Large intestine (tissue), 3 donors: ENCODE measurements at regions not wholly inside any gene's neighbourhood (a gene's known extent, or its start where the extent isn't known, plus 50 kb on each side); places are given as distances from the start of the nearest gene placed in this dataset.

Source experiments
- DNase-seq, 2 donors: peaks; one replicate each; pipeline versions ENCODE4 v3.0.0 to v3.0.0-alpha.2; 2013
- H3K27ac ChIP-seq: one replicate; pipeline ENCODE4 v1.5.1; 2013; ENCODE audit warnings: low read length
- H3K27me3 ChIP-seq: 2 replicates; pipeline ENCODE4 v1.6.1; 2013; ENCODE audit warnings: low read length; ENCODE audit not compliant: control insufficient read depth, insufficient read depth
- H3K36me3 ChIP-seq: 2 replicates; pipeline ENCODE4 v1.6.1; 2013; ENCODE audit warnings: low read length; ENCODE audit not compliant: control insufficient read depth, insufficient read depth
- H3K4me1 ChIP-seq: one replicate; pipeline ENCODE4 v1.6.1; 2013; ENCODE audit warnings: low read length; ENCODE audit not compliant: control insufficient read depth, insufficient read depth
- H3K4me3 ChIP-seq: one replicate; pipeline ENCODE4 v1.5.1; 2013; ENCODE audit warnings: low read length
- H3K9me3 ChIP-seq: one replicate; pipeline ENCODE4 v1.6.1; 2013; ENCODE audit warnings: mild to moderate bottlenecking, low read depth, low read length, moderate library complexity; ENCODE audit not compliant: control insufficient read depth
- WGBS: methylation state at CpG from one replicate; pipeline ENCODE4 v1.1.5; 2013; ENCODE audit warnings: low lambda C conversion rate; ENCODE audit not compliant: insufficient coverage; 5-methylcytosine and 5-hydroxymethylcytosine counted together

DNA sequence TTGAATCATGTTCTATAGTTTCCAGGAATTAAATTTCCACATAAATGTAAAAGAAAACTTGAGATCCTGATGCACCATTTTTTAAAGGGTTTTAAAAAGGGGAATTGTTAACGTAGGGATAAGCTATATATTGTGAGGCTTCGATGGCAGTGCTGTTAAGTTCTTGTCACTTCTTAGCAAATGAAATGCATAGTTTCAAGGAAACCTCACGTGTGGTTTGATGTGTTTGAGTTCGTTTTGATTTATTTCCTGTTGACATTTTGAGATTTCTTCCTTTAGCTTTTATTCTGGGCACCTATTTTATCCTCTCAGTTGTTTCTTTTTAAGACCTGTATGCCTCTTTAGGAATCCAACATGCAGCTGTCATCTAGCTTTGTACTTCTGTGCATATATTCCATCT lies 301.0 kb downstream of the DOCK8 start:
- Histone ChIP-seq H3K27me3 (no peaks in the 10 kb centered on the region), H3K36me3 (no peaks in the 10 kb centered on the region), H3K4me3 (no peak overlapping the region), H3K9me3 (no peaks in the 10 kb centered on the region), H3K4me1 (peaks cover 16% of the 10 kb centered on the region), H3K27ac (no peak overlapping the region)
- no peak for DNase-seq
- 100% methylated on average over 2 of the region's 4 CpGs for WGBS

DNA sequence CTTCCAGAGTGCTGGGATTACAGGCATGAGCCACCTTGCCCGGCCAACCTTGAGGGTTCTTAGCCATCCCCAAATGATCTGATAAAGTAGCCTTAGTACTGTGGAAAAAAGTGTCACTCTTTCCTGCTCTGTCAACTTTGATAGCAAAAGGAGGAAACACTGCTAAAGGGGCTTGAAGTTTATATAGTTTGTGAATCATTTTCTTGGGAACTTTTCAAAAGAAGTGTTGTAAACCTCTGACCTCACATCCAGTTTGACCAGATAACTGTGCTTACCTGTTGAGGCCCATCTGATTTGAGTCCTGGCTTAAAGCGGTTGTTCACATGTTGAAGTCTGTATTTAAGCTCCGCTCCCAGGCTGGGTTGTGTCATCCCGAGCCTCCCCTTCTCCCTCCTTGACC lies 303.3 kb downstream of the DOCK8 start:
- peak overlapping the region; percentile 64 for H3K27ac ChIP-seq
- no peak overlapping the region for H3K4me3 ChIP-seq
- H3K36me3 ChIP-seq: no peaks in the 10 kb centered on the region
- peaks cover 16% of the 10 kb centered on the region for H3K4me1 ChIP-seq
- WGBS: no CpG with 5 or more reads among the region's 4 CpGs
- peak; percentile 34 to 75 for DNase-seq
- H3K9me3 ChIP-seq: no peaks in the 10 kb centered on the region
- H3K27me3 ChIP-seq: no peaks in the 10 kb centered on the region

DNA sequence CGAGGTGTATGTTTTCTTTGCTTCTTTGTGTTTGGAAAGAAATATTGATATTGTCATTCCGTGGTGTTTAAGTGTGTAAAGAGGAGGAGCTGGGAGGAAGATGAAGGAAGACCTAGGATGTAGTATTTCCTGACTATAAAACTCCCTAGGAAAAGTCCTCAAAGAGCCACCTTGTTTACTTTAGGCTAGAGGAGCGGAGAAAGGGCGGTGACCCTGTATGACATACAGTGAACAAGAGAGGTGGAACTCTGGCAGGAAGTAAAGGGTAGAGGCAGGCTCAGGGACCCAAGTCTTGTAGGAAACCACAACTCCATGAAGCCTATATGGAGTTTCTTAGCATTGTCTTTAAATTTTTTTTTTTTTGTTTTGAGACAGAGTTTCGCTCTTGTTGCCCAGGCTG lies 303.9 kb downstream of the DOCK8 start:
- Histone ChIP-seq H3K36me3 (no peaks in the 10 kb centered on the region), H3K27me3 (no peaks in the 10 kb centered on the region), H3K4me3 (no peak overlapping the region), H3K9me3 (no peaks in the 10 kb centered on the region), H3K4me1 (peaks cover 16% of the 10 kb centered on the region), H3K27ac (peak overlapping the region; percentile 64)
- no CpG with 5 or more reads among the region's 5 CpGs for WGBS
- peak in 1 of 2 donors; percentile 45 for DNase-seq

DNA sequence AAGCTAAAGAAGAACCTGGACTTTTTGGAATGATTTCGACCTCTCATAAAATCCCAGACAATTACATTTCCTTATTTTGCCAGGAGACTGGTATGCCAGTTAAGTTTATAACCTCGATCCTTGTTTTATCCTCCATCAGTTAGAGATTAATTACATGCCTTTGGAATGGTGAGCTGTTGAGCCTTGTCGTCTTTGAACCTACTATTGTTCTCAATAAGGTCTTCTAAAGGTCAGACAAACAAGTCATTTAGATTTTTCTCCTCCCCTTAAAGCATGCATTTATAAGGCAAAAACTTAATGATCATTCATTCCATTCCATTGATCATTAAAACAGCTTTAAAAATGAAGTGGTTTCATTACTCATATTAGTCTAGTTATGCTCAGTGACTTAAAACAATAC lies 304.9 kb downstream of the DOCK8 start:
- Histone ChIP-seq H3K27ac (no peak overlapping the region), H3K36me3 (no peaks in the 10 kb centered on the region), H3K9me3 (no peaks in the 10 kb centered on the region), H3K27me3 (no peaks in the 10 kb centered on the region), H3K4me3 (no peak overlapping the region), H3K4me1 (peaks cover 16% of the 10 kb centered on the region)
- no peak for DNase-seq
- WGBS: 18% methylated on average over 2 of the region's 3 CpGs

DNA sequence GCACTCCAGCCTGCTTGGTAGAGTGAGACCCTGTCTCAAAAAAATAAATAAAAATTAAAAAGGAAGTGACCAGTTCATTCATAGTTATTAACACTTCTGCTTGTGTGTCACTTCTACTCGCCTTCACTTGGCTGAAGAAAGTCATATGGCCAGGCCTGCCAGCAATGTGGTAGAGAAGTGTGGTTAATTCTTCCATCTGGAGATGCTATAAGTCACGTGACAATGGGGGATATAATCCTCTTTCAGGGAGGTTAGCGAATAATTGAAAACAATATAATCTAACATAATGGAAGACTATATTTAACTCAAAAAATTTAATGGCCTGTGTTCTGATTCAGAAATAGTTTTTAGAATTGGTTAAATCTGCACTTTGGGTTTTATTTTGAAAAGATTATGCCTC lies 305.6 kb downstream of the DOCK8 start:
- 83% methylated on average over 2 of the region's 3 CpGs for WGBS

DNA sequence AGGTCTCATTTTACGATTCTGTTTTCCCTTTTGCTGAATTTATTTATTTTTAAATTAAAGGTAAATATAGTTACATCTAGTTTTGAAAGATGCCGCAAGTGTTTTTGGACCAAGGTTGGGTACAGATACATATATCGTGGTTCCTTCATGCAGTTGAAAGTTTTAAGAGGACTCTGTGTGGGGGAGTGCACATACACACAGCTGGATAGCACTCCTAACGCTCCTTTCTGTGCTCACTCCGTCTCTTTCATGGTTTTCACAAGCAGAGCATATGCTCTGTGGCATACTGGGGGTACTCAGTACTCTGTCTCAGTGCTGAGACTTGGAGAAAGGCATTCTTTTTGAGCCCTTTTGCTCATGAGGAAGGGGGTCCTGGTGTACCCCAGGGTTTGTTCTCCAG lies 307.5 kb downstream of the DOCK8 start:
- Histone ChIP-seq H3K4me1 (peaks cover 20% of the 10 kb centered on the region), H3K27ac (no peak overlapping the region), H3K4me3 (no peak overlapping the region), H3K36me3 (no peaks in the 10 kb centered on the region), H3K9me3 (no peaks in the 10 kb centered on the region), H3K27me3 (no peaks in the 10 kb centered on the region)
- DNase-seq: no peak
- 93% methylated on average over 2 of the region's 5 CpGs for WGBS

More for the DNA sequence above, 305.6 kb downstream of the DOCK8 start:
- Histone ChIP-seq H3K4me3 (no peak overlapping the region), H3K27ac (no peak overlapping the region), H3K36me3 (no peaks in the 10 kb centered on the region), H3K27me3 (no peaks in the 10 kb centered on the region), H3K4me1 (peaks cover 16% of the 10 kb centered on the region), H3K9me3 (no peaks in the 10 kb centered on the region)
- no peak for DNase-seq

DNA sequence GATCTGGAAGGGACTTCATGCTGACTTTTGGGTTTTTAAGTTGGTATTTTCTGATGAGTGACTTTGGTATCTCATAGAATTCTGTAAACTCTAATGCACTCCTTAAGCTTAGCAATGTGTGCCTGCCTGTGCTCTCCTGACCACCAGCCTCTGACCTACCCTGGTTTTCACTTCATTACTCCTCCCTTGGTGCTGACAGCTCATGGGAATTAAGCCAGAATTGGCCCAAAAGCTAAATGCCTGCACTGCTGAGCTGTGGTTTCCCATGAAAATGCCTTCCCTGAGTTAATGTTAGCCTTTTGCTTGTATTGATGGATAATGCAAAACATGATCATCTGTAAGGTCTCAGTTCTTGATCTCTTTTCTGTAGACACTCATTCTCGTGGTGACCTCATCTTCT lies 308.0 kb downstream of the DOCK8 start:
- Histone ChIP-seq H3K36me3 (no peaks in the 10 kb centered on the region), H3K9me3 (no peaks in the 10 kb centered on the region), H3K4me3 (no peak overlapping the region), H3K4me1 (peaks cover 17% of the 10 kb centered on the region), H3K27me3 (no peaks in the 10 kb centered on the region), H3K27ac (no peak overlapping the region)
- DNase-seq: no peak
- WGBS: no CpG with 5 or more reads among the region's 1 CpG

DNA sequence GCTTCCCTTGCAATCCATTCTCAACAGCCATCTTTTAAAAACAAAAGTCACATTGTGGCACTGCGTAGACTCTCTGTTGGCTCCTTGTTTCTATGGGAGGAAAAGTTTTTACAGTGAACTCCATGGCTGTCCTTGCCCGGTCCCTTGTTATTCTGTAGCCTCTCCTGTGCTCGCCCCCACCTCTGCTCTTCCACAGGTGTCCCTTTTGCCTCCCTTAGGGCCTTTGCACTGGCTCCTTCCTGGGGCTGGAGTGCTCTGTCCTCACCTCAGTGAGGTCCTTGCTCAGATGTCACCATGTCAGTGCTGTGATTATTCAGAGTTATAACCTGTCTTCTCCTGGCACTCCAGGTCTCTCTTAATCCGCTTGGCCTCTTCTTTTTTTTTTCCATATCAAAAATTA lies 308.8 kb downstream of the DOCK8 start:
- no peaks in the 10 kb centered on the region for H3K9me3 ChIP-seq
- no peak overlapping the region for H3K27ac ChIP-seq

DNA sequence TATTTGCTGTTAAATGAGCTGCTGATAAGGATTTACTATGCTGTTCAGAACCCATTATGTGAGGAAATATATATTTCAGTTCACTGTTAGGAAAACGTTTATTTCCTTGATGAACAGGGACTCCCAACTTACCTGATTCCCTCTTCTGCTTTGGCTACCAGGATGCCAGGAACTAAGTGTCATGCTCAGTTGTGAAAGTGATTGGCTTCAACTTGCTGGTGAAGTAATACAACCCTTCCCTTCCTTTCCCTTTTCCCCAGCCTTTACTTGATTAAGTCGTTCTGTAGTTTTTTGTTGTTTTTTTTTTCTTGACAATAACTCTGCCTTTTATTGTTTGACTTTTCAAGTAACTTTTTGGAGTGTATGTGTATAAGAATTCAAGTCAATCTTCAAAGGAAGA lies 309.3 kb downstream of the DOCK8 start:
- H3K9me3 ChIP-seq: no peaks in the 10 kb centered on the region
- no peaks in the 10 kb centered on the region for H3K36me3 ChIP-seq
- H3K4me3 ChIP-seq: no peak overlapping the region
- 44% methylated on average over 2 of the region's 2 CpGs for whole genome bisulfite sequencing
- DNase-seq: no peak
- no peaks in the 10 kb centered on the region for H3K27me3 ChIP-seq
- no peak overlapping the region for H3K27ac ChIP-seq
- H3K4me1 ChIP-seq: peaks cover 6% of the 10 kb centered on the region

More for the DNA sequence above, 308.8 kb downstream of the DOCK8 start:
- H3K36me3 ChIP-seq: no peaks in the 10 kb centered on the region
- H3K27me3 ChIP-seq: no peaks in the 10 kb centered on the region
- H3K4me1 ChIP-seq: peaks cover 11% of the 10 kb centered on the region
- no peak for DNase-seq
- no CpG with 5 or more reads among the region's 4 CpGs for WGBS
- H3K4me3 ChIP-seq: no peak overlapping the region

DNA sequence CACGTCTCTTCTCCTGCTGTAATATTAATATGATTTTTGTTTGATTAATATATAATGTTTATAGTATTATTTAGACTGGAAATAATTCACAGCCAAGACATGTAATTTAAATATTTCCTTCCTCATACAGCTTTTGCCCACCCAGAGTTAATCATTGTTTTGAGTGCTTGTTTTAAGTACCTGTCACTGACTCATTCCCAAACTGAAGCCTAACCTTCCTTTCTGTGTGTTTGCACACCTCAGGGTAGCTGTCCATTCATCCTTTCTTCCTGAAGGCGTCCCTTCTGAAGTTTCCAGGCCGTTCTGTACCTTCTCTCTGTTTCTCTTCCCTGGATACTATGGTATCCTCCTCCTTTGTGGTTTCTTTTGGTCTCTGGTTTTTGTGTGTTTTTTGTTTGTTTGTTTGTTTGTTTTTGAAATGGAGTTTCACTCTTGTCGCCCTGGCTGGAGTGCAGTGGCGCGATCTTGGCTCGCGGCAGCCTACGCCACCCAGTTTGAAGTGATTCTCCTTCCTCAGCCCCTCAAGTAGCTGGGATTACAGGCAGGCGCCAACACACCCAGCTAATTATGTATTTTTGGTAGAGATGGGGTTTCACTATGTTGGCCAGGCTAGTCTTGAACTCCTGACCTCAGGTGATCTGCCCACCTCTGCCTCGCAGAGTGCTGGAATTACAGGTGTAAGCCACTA lies 312.4 kb downstream of the DOCK8 start:
- DNase-seq: no peak
- peaks cover 3% of the 10 kb centered on the region for H3K4me1 ChIP-seq
- no peaks in the 10 kb centered on the region for H3K9me3 ChIP-seq
- H3K36me3 ChIP-seq: no peaks in the 10 kb centered on the region
- no peaks in the 10 kb centered on the region for H3K27me3 ChIP-seq
- H3K27ac ChIP-seq: no peak overlapping the region
- no CpG with 5 or more reads among the region's 11 CpGs for WGBS
- H3K4me3 ChIP-seq: no peak overlapping the region

DNA sequence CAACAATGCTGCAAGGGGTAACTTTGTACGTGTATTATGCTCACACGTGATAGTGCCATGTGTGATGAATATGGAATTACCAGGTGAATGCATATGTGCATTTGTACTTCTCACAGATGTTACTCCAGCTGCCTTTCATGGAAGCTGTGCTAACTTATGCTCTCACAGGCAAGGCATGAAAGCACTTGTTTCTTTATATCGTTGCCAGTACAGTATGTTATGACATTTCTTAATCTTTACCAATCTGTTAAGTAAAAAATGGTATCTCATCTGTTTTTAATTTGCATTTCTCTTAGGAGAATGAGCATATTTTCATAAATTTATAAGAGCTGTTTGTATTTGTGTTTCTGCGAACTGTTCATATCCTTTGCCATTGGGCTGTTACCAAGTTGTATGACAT lies 311.8 kb upstream of the DMRT1 start:
- Histone ChIP-seq H3K36me3 (no peaks in the 10 kb centered on the region), H3K4me3 (no peak overlapping the region), H3K4me1 (peaks cover 16% of the 10 kb centered on the region), H3K9me3 (no peaks in the 10 kb centered on the region), H3K27ac (no peak overlapping the region), H3K27me3 (no peaks in the 10 kb centered on the region)
- DNase-seq: no peak
- WGBS: 82% methylated on average over 1 of the region's 4 CpGs
